Mesendoderm (in vitro differentiated cells): ENCODE measurements at regions not wholly inside any gene's neighbourhood (a gene's known extent, or its start where the extent isn't known, plus 50 kb on each side); places are given as distances from the start of the nearest gene placed in this dataset.

ENCODE experiments used
- DNase-seq: peaks from one replicate; pipeline ENCODE4 v3.0.0; 2013
- H2AK5ac ChIP-seq: 2 replicates; pipeline ENCODE4 v1.6.1; 2013; ENCODE audit warnings: low read length, inconsistent platforms
- H2BK120ac ChIP-seq: 2 replicates; pipeline ENCODE4 v1.6.1; 2013; ENCODE audit warnings: low read depth, mild to moderate bottlenecking, low read length, moderate library complexity, mixed read lengths
- H2BK15ac ChIP-seq: replicated peaks from 2 replicates; pipeline ENCODE4 v1.6.1; 2013; ENCODE audit warnings: low read depth, mild to moderate bottlenecking, moderate library complexity
- H2BK5ac ChIP-seq: 2 replicates; pipeline ENCODE4 v1.6.1; 2013; ENCODE audit warnings: low read length, inconsistent platforms
- H3K18ac ChIP-seq: 2 replicates; pipeline ENCODE4 v1.6.1; 2013; ENCODE audit warnings: mild to moderate bottlenecking, low read length, mixed read lengths
- H3K23ac ChIP-seq: one replicate; pipeline ENCODE4 v1.6.1; 2013; ENCODE audit warnings: low read length
- H3K27ac ChIP-seq: 2 replicates; pipeline ENCODE4 v1.5.1; 2013; ENCODE audit warnings: low read depth, mild to moderate bottlenecking, inconsistent platforms, low read length, moderate library complexity
- H3K27me3 ChIP-seq: 2 replicates; pipeline ENCODE4 v1.6.1; 2013; ENCODE audit warnings: low read length, control low read depth, mild to moderate bottlenecking, inconsistent platforms; ENCODE audit not compliant: insufficient read depth, poor library complexity
- H3K36me3 ChIP-seq: 2 replicates; pipeline ENCODE4 v1.6.1; 2013; ENCODE audit warnings: low read length, inconsistent platforms; ENCODE audit not compliant: control insufficient read depth, insufficient read depth
- H3K4ac ChIP-seq: one replicate; pipeline ENCODE4 v1.6.1; 2013; ENCODE audit warnings: low read depth, mild to moderate bottlenecking, low read length, moderate library complexity
- H3K4me1 ChIP-seq: 2 replicates; pipeline ENCODE4 v1.6.1; 2013; ENCODE audit warnings: low read depth, low read length, inconsistent platforms; ENCODE audit not compliant: control insufficient read depth
- H3K4me2 ChIP-seq: 2 replicates; pipeline ENCODE4 v1.6.1; 2013; ENCODE audit warnings: low read length
- H3K4me3 ChIP-seq: 2 replicates; pipeline ENCODE4 v1.5.1; 2013; ENCODE audit warnings: mild to moderate bottlenecking, low read length
- H3K56ac ChIP-seq: one replicate; pipeline ENCODE4 v1.6.1; 2013; ENCODE audit warnings: low read length
- H3K79me1 ChIP-seq: 2 replicates; pipeline ENCODE4 v1.6.1; 2013; ENCODE audit warnings: low read length, inconsistent platforms
- H3K79me2 ChIP-seq: 2 replicates; pipeline ENCODE4 v1.6.1; 2013; ENCODE audit warnings: mild to moderate bottlenecking, low read length; ENCODE audit not compliant: control insufficient read depth, insufficient read depth
- H3K9ac ChIP-seq: 2 replicates; pipeline ENCODE4 v1.6.1; 2013; ENCODE audit warnings: low read length, inconsistent platforms
- H4K5ac ChIP-seq: one replicate; pipeline ENCODE4 v1.6.1; 2013; ENCODE audit warnings: low read length
- H4K8ac ChIP-seq: one replicate; pipeline ENCODE4 v1.6.1; 2013; ENCODE audit warnings: low read depth, mild to moderate bottlenecking, control low read depth, low read length, moderate library complexity
- WGBS: extraction: QIAGEN DNeasy Blood & Tissue Kit; methylation state at CpG from one replicate; pipeline ENCODE4 v1.1.7; 2013; ENCODE audit warnings: low lambda C conversion rate, missing lambda C conversion rate; ENCODE audit not compliant: insufficient coverage; ENCODE audit errors: extremely low coverage; 5-methylcytosine and 5-hydroxymethylcytosine counted together

DNA sequence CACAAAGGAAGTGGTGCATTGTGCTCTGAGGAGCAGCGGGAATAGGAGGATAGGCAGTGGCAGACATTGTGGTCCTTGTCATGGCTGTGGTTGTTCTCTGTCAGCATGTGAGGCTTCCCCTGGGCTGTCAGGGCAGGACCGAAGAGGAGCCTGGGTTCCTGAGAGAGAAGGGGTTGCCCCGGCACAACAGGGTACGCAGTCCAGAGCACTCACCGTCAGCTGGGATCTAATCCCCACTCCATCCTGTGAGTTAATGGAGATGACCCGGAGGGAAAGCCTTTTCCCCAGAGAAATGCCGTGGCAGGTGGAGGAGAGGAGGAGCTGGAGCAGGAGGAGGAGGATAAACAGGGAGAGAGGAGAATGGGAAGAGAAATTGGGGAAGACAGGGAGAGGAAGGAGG lies 396.7 kb upstream of the HS6ST1 start:
- H2BK5ac ChIP-seq = no peak overlapping the region
- H3K23ac ChIP-seq = no peak overlapping the region
- H3K4me2 ChIP-seq = no peak overlapping the region
- no peak overlapping the region for H2BK120ac ChIP-seq
- H3K79me1 ChIP-seq = no peaks in the 10 kb centered on the region
- no peak overlapping the region for H2BK15ac ChIP-seq
- H3K56ac ChIP-seq = no peak overlapping the region
- no peaks in the 10 kb centered on the region for H3K36me3 ChIP-seq
- no peak overlapping the region for H4K8ac ChIP-seq
- no peak for DNase-seq
- no peak overlapping the region for H3K27ac ChIP-seq
- no peak overlapping the region for H3K4ac ChIP-seq
- no peak overlapping the region for H3K4me3 ChIP-seq
- H3K4me1 ChIP-seq = no peaks in the 10 kb centered on the region
- H2AK5ac ChIP-seq = no peak overlapping the region
- no peaks in the 10 kb centered on the region for H3K27me3 ChIP-seq
- no peaks in the 10 kb centered on the region for H3K79me2 ChIP-seq
- no peak overlapping the region for H4K5ac ChIP-seq
- no CpG with 5 or more reads among the region's 7 CpGs for WGBS
- H3K9ac ChIP-seq = no peak overlapping the region
- H3K18ac ChIP-seq = no peak overlapping the region

DNA sequence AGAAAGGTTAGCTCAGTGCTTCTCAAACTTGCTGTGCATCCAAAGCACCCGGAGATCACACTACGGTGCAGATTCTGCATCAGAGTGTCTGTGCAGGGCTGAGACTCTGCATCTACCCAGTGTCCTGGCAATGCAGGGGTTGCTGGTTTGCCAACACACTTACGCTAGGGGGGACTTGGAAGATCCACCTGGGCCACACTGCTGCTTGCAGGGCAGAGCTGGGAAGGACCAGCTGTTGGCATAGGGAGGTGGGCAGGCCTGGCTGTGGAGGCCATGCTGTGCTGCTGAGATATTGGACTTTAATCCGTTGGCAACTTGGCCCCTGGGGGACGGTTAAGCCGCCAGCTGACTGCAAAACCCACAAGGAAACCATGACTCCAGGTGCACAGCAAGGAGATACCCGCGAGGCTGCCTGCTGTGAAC lies 397.6 kb upstream of the HS6ST1 start:
- H3K4me3 ChIP-seq = no peak overlapping the region
- no peak overlapping the region for H4K5ac ChIP-seq
- H2AK5ac ChIP-seq = no peak overlapping the region
- no peak overlapping the region for H3K4ac ChIP-seq
- no peaks in the 10 kb centered on the region for H3K27me3 ChIP-seq
- H3K18ac ChIP-seq = no peak overlapping the region
- DNase-seq = no peak
- no peak overlapping the region for H3K4me2 ChIP-seq
- H4K8ac ChIP-seq = no peak overlapping the region
- no peak overlapping the region for H2BK5ac ChIP-seq
- no peak overlapping the region for H3K9ac ChIP-seq
- H3K79me2 ChIP-seq = no peaks in the 10 kb centered on the region
- H3K56ac ChIP-seq = no peak overlapping the region
- H2BK120ac ChIP-seq = no peak overlapping the region
- no peak overlapping the region for H2BK15ac ChIP-seq
- H3K79me1 ChIP-seq = no peaks in the 10 kb centered on the region
- H3K27ac ChIP-seq = no peak overlapping the region
- no peaks in the 10 kb centered on the region for H3K36me3 ChIP-seq
- no peaks in the 10 kb centered on the region for H3K4me1 ChIP-seq
- H3K23ac ChIP-seq = no peak overlapping the region
- WGBS = no CpG with 5 or more reads among the region's 8 CpGs

DNA sequence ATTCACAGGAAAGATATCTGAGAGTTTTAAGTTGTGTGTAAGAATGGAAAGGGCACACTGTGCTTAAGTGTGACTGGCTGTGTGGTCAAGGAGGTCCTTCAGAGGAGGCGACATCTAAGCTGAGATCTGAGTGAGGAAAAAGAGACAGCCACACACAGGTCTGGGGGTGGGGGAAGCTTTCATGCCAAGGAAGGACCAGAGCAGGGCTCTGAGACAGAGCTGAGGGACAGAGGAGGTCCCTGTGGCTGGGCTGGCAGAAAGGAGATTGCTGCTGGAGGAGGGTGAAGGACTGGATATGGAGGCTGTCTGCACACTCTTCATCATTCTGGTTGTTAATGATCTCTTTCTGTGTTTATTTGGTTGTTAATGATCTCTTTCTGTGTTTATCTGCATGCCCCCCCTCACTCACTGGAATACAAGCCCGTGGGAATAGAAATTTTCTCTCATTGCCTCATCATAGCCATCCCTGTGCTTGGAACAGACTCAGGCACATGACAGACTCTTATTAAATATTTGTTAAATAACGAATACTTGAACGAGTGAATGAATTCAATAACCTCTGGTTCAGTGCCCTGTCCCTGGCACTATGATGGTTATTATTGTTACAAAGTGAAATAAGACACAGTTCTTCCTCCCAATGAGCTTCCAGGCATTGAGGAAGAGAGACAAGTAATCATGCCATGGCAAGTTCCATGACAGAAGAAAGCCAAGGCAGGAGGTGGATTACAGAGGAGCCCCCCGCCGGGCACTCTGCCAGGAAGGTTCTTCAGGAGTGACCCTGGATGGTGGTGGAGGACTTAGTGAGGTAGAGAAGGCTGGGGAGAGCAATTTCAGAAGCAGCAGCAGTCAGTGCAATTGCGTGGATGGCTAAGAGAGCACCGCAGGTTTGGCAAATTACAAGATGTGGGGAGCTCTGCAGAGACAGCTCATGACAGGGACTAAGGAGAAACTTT lies 399.4 kb upstream of the HS6ST1 start:
- H3K36me3 ChIP-seq = no peaks in the 10 kb centered on the region
- H4K8ac ChIP-seq = no peak overlapping the region
- H3K23ac ChIP-seq = no peak overlapping the region
- H3K79me1 ChIP-seq = no peaks in the 10 kb centered on the region
- no peak overlapping the region for H3K4me3 ChIP-seq
- no peak overlapping the region for H2BK5ac ChIP-seq
- H2BK15ac ChIP-seq = no peak overlapping the region
- H4K5ac ChIP-seq = no peak overlapping the region
- H3K4me2 ChIP-seq = no peak overlapping the region
- no peak overlapping the region for H3K27ac ChIP-seq
- H2AK5ac ChIP-seq = no peak overlapping the region
- no peak overlapping the region for H2BK120ac ChIP-seq
- WGBS = no CpG with 5 or more reads among the region's 8 CpGs
- no peak overlapping the region for H3K9ac ChIP-seq
- H3K79me2 ChIP-seq = no peaks in the 10 kb centered on the region
- no peak overlapping the region for H3K18ac ChIP-seq
- no peak overlapping the region for H3K56ac ChIP-seq
- DNase-seq = no peak
- no peaks in the 10 kb centered on the region for H3K27me3 ChIP-seq
- no peaks in the 10 kb centered on the region for H3K4me1 ChIP-seq
- no peak overlapping the region for H3K4ac ChIP-seq

DNA sequence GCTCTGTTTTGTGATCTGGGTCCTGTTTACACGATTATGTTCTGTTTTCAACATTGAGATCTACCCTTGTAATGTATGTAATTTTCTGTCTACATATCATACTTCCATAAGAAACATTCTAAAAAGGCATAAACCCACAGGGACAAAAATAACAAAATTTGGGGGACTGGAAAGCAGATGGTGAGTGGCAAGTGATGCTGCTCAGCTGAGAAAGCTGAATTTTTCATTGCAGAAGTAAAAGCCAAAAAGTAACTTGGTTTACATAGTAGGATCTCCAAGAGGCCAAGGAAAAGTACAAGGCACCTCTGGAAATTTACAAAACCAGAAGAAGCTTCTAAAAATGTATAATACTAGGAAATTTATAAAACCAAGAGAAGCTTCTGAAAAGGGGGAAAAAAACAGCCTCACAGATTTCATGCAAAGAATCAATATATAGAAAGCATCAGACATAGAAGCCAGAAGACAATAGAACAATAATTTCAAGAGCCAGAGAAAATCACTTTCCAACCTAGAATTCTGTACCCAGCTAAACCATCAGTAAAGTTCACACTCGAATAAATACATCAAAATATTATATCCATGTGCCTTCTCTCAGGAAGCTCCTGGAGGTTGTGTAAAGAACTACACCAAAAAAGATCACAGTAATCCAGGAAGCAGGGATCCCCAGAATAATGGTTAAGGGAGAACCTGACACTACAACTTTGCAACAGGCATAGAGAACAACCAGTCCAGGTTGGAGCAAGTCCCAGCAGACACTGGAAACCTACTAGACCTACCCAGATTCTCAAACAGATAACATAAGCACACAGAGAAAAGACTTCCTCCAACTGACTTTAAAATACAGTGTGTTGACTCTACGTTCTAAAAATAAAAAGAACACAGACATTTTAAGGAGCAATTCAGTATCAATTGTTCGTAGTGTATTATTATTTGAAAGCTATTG lies 401.7 kb upstream of the HS6ST1 start:
- H3K27me3 ChIP-seq = no peaks in the 10 kb centered on the region
- H2BK120ac ChIP-seq = no peak overlapping the region
- no peak overlapping the region for H3K4ac ChIP-seq
- no peak for DNase-seq
- no peak overlapping the region for H3K23ac ChIP-seq
- H3K4me2 ChIP-seq = no peak overlapping the region
- H3K79me1 ChIP-seq = no peaks in the 10 kb centered on the region
- H3K27ac ChIP-seq = no peak overlapping the region
- H2BK15ac ChIP-seq = no peak overlapping the region
- no peaks in the 10 kb centered on the region for H3K79me2 ChIP-seq
- no peak overlapping the region for H3K56ac ChIP-seq
- no peak overlapping the region for H4K5ac ChIP-seq
- H4K8ac ChIP-seq = no peak overlapping the region
- no CpG with 5 or more reads among the region's 4 CpGs for WGBS
- H3K4me3 ChIP-seq = no peak overlapping the region
- no peak overlapping the region for H3K18ac ChIP-seq
- H2BK5ac ChIP-seq = no peak overlapping the region
- no peak overlapping the region for H2AK5ac ChIP-seq
- no peaks in the 10 kb centered on the region for H3K4me1 ChIP-seq
- H3K36me3 ChIP-seq = no peaks in the 10 kb centered on the region
- H3K9ac ChIP-seq = no peak overlapping the region

DNA sequence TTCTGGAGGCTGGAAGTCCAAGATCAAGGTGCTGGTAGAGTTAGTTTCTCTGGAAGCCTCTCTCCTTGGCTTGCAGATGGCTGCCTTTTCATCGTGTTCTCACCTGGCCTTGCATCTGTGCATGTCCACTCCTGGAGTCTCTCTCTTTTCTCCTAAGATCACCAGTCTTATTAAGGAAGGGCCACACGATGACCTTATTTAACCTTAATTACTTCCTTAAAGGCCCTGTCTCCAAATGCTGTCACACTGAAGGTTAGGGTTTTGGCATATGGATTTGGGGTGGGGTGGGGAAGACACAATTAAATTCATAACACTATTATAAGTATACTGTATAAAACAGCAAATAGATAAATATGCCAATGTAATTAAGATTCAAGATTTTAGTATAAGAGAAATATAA lies 402.4 kb upstream of the HS6ST1 start:
- no peak for DNase-seq
- no peaks in the 10 kb centered on the region for H3K79me2 ChIP-seq
- H3K27me3 ChIP-seq = no peaks in the 10 kb centered on the region
- H3K4me1 ChIP-seq = no peaks in the 10 kb centered on the region
- no peak overlapping the region for H3K18ac ChIP-seq
- no peak overlapping the region for H2BK15ac ChIP-seq
- H3K56ac ChIP-seq = no peak overlapping the region
- no peak overlapping the region for H3K4me2 ChIP-seq
- H3K4me3 ChIP-seq = no peak overlapping the region
- no peak overlapping the region for H3K9ac ChIP-seq
- no peak overlapping the region for H3K23ac ChIP-seq
- H3K79me1 ChIP-seq = no peaks in the 10 kb centered on the region
- H2AK5ac ChIP-seq = no peak overlapping the region
- no CpG with 5 or more reads among the region's 2 CpGs for WGBS
- no peak overlapping the region for H2BK120ac ChIP-seq
- H4K5ac ChIP-seq = no peak overlapping the region
- H3K36me3 ChIP-seq = no peaks in the 10 kb centered on the region
- no peak overlapping the region for H2BK5ac ChIP-seq
- H3K4ac ChIP-seq = no peak overlapping the region
- no peak overlapping the region for H3K27ac ChIP-seq
- H4K8ac ChIP-seq = no peak overlapping the region
